GM12878 (cell line): ENCODE measurements at regions not wholly inside any gene's neighbourhood (a gene's known extent, or its start where the extent isn't known, plus 50 kb on each side); places are given as distances from the start of the nearest gene placed in this dataset.

Source experiments
- ATAC-seq: fragments of 200-7000 bp; cut with Tn5 transposase; 3 replicates; pipeline ENCODE4 v1.9.1; 2020; ENCODE audit warnings: mild to moderate bottlenecking, moderate library complexity
- BruUV-seq: library from RNA; stranded (reverse); fragments of 400-500 nt; replicated peaks from 2 replicates; lab custom pipeline; 2021; lab: Mats Ljungman, UMichigan
- CTCF ChIA-PET: fragments of 300-600 bp; sonication (Branson Sonifier 250); formaldehyde crosslinking; extraction: SDS; loops from one replicate; lab custom pipeline; 2021; ENCODE audit warnings: inconsistent platforms; lab: Yijun Ruan, JAX
- POLR2A ChIA-PET: fragments of 350-600 bp; formaldehyde crosslinking; extraction: SDS; loops from one replicate; lab custom pipeline; 2021; ENCODE audit warnings: inconsistent platforms; lab: Charles Lee
- RAD21 ChIA-PET: fragments of 300-600 bp; sonication (Branson Sonifier 250); formaldehyde crosslinking; loops from one replicate; lab custom pipeline; 2023; ENCODE audit warnings: antibody characterized with exemption; ENCODE audit not compliant: unreplicated experiment; lab: Charles Lee
- SMC1A ChIA-PET: fragments of 300-600 bp; sonication (Branson Sonifier 250); formaldehyde crosslinking; loops from one replicate; lab custom pipeline; 2023; ENCODE audit not compliant: unreplicated experiment, uncharacterized antibody; lab: Charles Lee
- DNase-seq: peaks from one replicate; pipeline ENCODE4 v3.0.0-alpha.2; 2011; ENCODE audit warnings: low read depth, low spot score
- FAIRE-seq: peaks from 3 replicates; lab custom pipeline; 2011; peaks lifted over from hg19 to GRCh38; lab: Jason Lieb, UNC
- H2AFZ ChIP-seq: 2 replicates; pipeline ENCODE4 v1.6.0; 2011; ENCODE audit warnings: low read depth, low read length, control low read depth; ENCODE audit not compliant: control insufficient read depth
- H3K27ac ChIP-seq: 2 replicates; pipeline ENCODE4 v1.5.1; 2011; ENCODE audit warnings: control low read depth; ENCODE audit not compliant: control insufficient read depth, insufficient read depth
- H3K27me3 ChIP-seq, 2 experiments: replicated peaks in 1 of 2; 2 replicates each; pipeline versions ENCODE4 v1.6.0 to v1.6.1; 2011; ENCODE audit warnings: low read length in 1 of 2; ENCODE audit not compliant: control insufficient read depth in 2 of 2, insufficient read depth in 2 of 2
- H3K36me3 ChIP-seq, 2 experiments: 2 replicates each; pipeline ENCODE4 v1.5.1; 2011; ENCODE audit warnings: low read length in 1 of 2; ENCODE audit not compliant: control insufficient read depth in 2 of 2, insufficient read depth in 2 of 2
- H3K4me1 ChIP-seq: 2 replicates; pipeline ENCODE4 v1.6.1; 2011; ENCODE audit warnings: mild to moderate bottlenecking, low read length, moderate library complexity, mixed read lengths; ENCODE audit not compliant: control insufficient read depth, insufficient read depth
- H3K4me2 ChIP-seq: 2 replicates; pipeline ENCODE4 v1.6.0; 2011; ENCODE audit warnings: control low read depth; ENCODE audit not compliant: control insufficient read depth, insufficient read depth
- H3K4me3 ChIP-seq: fragments of 200-600 bp; sonication (generic); 2 replicates; pipeline ENCODE4 v1.5.1; 2016
- H3K79me2 ChIP-seq: 2 replicates; pipeline ENCODE4 v1.6.0; 2011; ENCODE audit warnings: low read length; ENCODE audit not compliant: control insufficient read depth, insufficient read depth
- H3K9ac ChIP-seq: 2 replicates; pipeline ENCODE4 v1.8.0; 2011; ENCODE audit warnings: low read length, control low read depth, mixed read lengths; ENCODE audit not compliant: control insufficient read depth, insufficient read depth
- H3K9me3 ChIP-seq: replicated peaks from 3 replicates; pipeline ENCODE4 v1.5.1; 2011; ENCODE audit warnings: mild to moderate bottlenecking, low read length; ENCODE audit not compliant: control insufficient read depth, insufficient read depth
- H4K20me1 ChIP-seq: 2 replicates; pipeline ENCODE4 v1.6.0; 2011; ENCODE audit not compliant: control insufficient read depth, insufficient read depth
- IKZF1 ChIP-seq: fragments of 450-650 bp; conservative IDR thresholded peaks from 2 replicates; pipeline ENCODE4 v1.6.1; 2017; ENCODE audit warnings: antibody characterized with exemption, mild to moderate bottlenecking
- JUNB ChIP-seq: IDR thresholded peaks from 2 replicates; pipeline ENCODE4 v1.6.1; 2016; ENCODE audit warnings: antibody characterized with exemption, mild to moderate bottlenecking
- NR2F1 ChIP-seq: fragments of 450-650 bp; conservative IDR thresholded peaks from 2 replicates; pipeline ENCODE4 v1.6.1; 2017; ENCODE audit warnings: mild to moderate bottlenecking
- RAD21 ChIP-seq: IDR thresholded peaks from 2 replicates; pipeline ENCODE4 v1.6.1; 2011; ENCODE audit warnings: mild to moderate bottlenecking, low read depth, low read length, moderate library complexity; ENCODE audit not compliant: insufficient read depth
- STAT3 ChIP-seq: IDR thresholded peaks from 2 replicates; pipeline ENCODE4 v1.6.1; 2011; ENCODE audit warnings: low read depth, low read length, improper control_type of control experiment
- ZBTB40 ChIP-seq: fragments of 450-650 bp; IDR thresholded peaks from 2 replicates; pipeline ENCODE4 v1.6.1; 2016; ENCODE audit warnings: mild to moderate bottlenecking, moderate library complexity, borderline replicate concordance
- WGBS: methylation state at CpG from one replicate; pipeline ENCODE4 v1.1.6; 2016; ENCODE audit warnings: low lambda C conversion rate; ENCODE audit not compliant: insufficient replicate concordance, insufficient coverage; ENCODE audit errors: missing lambda C conversion rate; 5-methylcytosine and 5-hydroxymethylcytosine counted together
- in situ Hi-C: fragments of 300-500 bp; cut with MboI; formaldehyde crosslinking; loops from 9 replicates; pipeline ENCODE4 v1.14.3; 2018; ENCODE audit warnings: mixed read lengths
- intact Hi-C: fragments of 100-400 bp; cut with micrococcal nuclease; formaldehyde crosslinking; loops from one replicate; pipeline ENCODE4 v1.14.2; 2022; ENCODE audit not compliant: unreplicated experiment
- TF ChIP-seq, protein P1 (sequence below), 3 experiments: IDR thresholded peaks in 2 of 3; conservative IDR thresholded peaks in 1 of 3; 2 replicates each; pipeline ENCODE4 v1.5.1; 2011; ENCODE audit warnings: low read depth in 3 of 3, low read length in 3 of 3, mild to moderate bottlenecking in 3 of 3, control low read depth in 2 of 3, moderate library complexity in 2 of 3, inconsistent platforms in 1 of 3, mixed read lengths in 1 of 3; ENCODE audit not compliant: control insufficient read depth in 2 of 3, insufficient read depth in 1 of 3; ENCODE audit errors: extremely low read depth in 1 of 3

- in situ Hi-C loops, result no loop called here
- Histone ChIP-seq H3K9me3 (no peaks in the 10 kb centered on the region), H3K9ac (no peak overlapping the region), H3K4me3 (no peak overlapping the region), H2AFZ (no peak overlapping the region), H3K4me1 (no peaks in the 10 kb centered on the region), H3K27ac (no peak overlapping the region), H4K20me1 (0 out of 2 replicates have a peak, but pooled peaks cover 2% of the 10 kb centered on the region), H3K27me3 (no peaks in the 10 kb centered on the region; a peak in 3 of 4 replicates), H3K36me3 (no peaks in the 10 kb centered on the region), H3K4me2 (no peak overlapping the region), H3K79me2 (no peaks in the 10 kb centered on the region)
- SMC1A ChIA-PET, result no interaction called here
- FAIRE-seq, result no peak
- no TSS peak for BruUV-seq
- ATAC-seq, result peak; percentile 64; the same call in 2 of the 3 replicates
- RAD21 ChIA-PET, result interaction anchor here (0.9 kb wide), 1 partner anchor 369 kb away, joined by 3 read pairs; no protein-coding TSS in a partner anchor
- TF ChIP-seq IKZF1 (no peak), STAT3 (no peak), NR2F1 (no peak), ZBTB40 (no peak), RAD21 (0 out of 2 replicates have a peak, but pooled peaks have one; percentile 27), JUNB (no peak)
- TF ChIP-seq, protein P1, sequence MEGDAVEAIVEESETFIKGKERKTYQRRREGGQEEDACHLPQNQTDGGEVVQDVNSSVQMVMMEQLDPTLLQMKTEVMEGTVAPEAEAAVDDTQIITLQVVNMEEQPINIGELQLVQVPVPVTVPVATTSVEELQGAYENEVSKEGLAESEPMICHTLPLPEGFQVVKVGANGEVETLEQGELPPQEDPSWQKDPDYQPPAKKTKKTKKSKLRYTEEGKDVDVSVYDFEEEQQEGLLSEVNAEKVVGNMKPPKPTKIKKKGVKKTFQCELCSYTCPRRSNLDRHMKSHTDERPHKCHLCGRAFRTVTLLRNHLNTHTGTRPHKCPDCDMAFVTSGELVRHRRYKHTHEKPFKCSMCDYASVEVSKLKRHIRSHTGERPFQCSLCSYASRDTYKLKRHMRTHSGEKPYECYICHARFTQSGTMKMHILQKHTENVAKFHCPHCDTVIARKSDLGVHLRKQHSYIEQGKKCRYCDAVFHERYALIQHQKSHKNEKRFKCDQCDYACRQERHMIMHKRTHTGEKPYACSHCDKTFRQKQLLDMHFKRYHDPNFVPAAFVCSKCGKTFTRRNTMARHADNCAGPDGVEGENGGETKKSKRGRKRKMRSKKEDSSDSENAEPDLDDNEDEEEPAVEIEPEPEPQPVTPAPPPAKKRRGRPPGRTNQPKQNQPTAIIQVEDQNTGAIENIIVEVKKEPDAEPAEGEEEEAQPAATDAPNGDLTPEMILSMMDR (IDR thresholded peaks at IDR 0.05 in 2 of 3, conservative IDR thresholded peaks at IDR 0.05 in 1 of 3; ENCODE audit: control insufficient read depth in 2 of 3, extremely low read depth in 1 of 3, insufficient read depth in 1 of 3, low read depth in 3 of 3, low read length in 3 of 3), result peak; percentile 24 to 33 (median 29); a peak in 4 of 6 replicates
- no peak for DNase-seq
- POLR2A ChIA-PET, result no interaction called here
- CTCF ChIA-PET, result interaction anchor here (0.6 to 1.4 kb wide), 2 partner anchors 74 to 81 kb away, joined by 3 to 4 read pairs; no protein-coding TSS in a partner anchor
- 30% methylated on average over 9 of the region's 11 CpGs for WGBS
- intact Hi-C loops, result no loop called here
These were observed 234.9 kb upstream of the CIBAR2 start for GRCh38 chr16:85347213-85347591.
